ENCODE measurements at regions not wholly inside any gene's neighbourhood (a gene's known extent, or its start where the extent isn't known, plus 50 kb on each side); places are given as distances from the start of the nearest gene placed in this dataset.

DNA sequence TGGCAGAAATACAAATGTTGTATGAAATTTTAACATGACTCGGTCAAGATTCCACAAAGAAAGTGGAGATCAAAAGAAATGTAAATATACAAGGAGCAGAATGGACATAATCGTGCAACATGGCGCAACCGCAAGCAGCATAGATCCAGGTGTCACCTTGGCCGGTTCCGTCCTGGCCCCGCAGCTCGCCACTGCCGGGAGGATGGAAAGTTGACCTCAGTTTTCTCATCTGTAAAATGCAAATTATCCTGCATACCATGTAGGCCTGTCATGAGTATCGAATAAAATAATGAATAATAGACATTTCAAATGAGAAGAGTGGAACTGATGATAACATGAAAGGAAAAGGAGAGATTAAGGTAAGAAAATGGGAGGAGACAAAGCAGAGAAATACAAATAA lies 427.3 kb upstream of the SMIM21 start:
- TF ChIP-seq CTCF (conservative IDR thresholded peaks at IDR 0.05; ENCODE audit: low read depth in 2 of 2) (no peak), EZH2 (IDR thresholded peaks at IDR 0.05; ENCODE audit: low read depth, unreplicated experiment) (no peak)

All from GM23338 (cell line).